A549 (cell line): ENCODE measurements at regions not wholly inside any gene's neighbourhood (a gene's known extent, or its start where the extent isn't known, plus 50 kb on each side); places are given as distances from the start of the nearest gene placed in this dataset.

ENCODE experiments used
- ATAC-seq, 2 experiments: fragments of 200-7000 bp in 1 of 2; fragments of >200 bp in 1 of 2; cut with Nextera tagmentation in 1 of 2; cut with Tn5 transposase in 1 of 2; 3 replicates each; pipeline versions ENCODE4 v1.8.0 to v1.9.1; 2018 to 2020; ENCODE audit warnings: mild to moderate bottlenecking in 1 of 2, moderate library complexity in 1 of 2
- CTCF ChIA-PET: fragments of 300-600 bp; sonication (Branson Sonifier 250); formaldehyde crosslinking; extraction: SDS; loops from one replicate; lab custom pipeline; 2021; ENCODE audit warnings: antibody characterized with exemption, inconsistent platforms; lab: Yijun Ruan, JAX
- POLR2A ChIA-PET: fragments of 350-600 bp; formaldehyde crosslinking; extraction: SDS; loops from one replicate; lab custom pipeline; 2021; ENCODE audit warnings: antibody characterized with exemption, inconsistent platforms; lab: Yijun Ruan, JAX
- DNase-seq, 2 experiments: peaks; one replicate each; pipeline versions ENCODE4 v3.0.0 to v3.0.0-alpha.2; 2011 to 2016; ENCODE audit warnings: low read depth in 1 of 2, low spot score in 1 of 2
- FAIRE-seq: peaks from 2 replicates; lab custom pipeline; 2011; peaks lifted over from hg19 to GRCh38; lab: Jason Lieb, UNC
- H3K27ac ChIP-seq, 2 experiments: fragments of >200 bp; sonication (Bioruptor Twin); formaldehyde crosslinking; 3 replicates each; pipeline ENCODE4 v1.5.1; 2016 to 2017
- H3K4me1 ChIP-seq: fragments of >200 bp; sonication (Bioruptor Twin); formaldehyde crosslinking; 3 replicates; pipeline ENCODE4 v1.6.1; 2016
- H3K4me2 ChIP-seq: fragments of >200 bp; sonication (Bioruptor Twin); formaldehyde crosslinking; 3 replicates; pipeline ENCODE4 v1.6.1; 2016
- H3K4me3 ChIP-seq: fragments of >200 bp; sonication (Bioruptor Twin); formaldehyde crosslinking; 3 replicates; pipeline ENCODE4 v1.5.1; 2016
- H3K9me3 ChIP-seq: fragments of >200 bp; sonication (Bioruptor Twin); formaldehyde crosslinking; 3 replicates; pipeline ENCODE4 v1.6.1; 2016
- CHD4 ChIP-seq: fragments of 200-600 bp; sonication (generic); IDR thresholded peaks from 2 replicates; pipeline ENCODE4 v1.6.1; 2016; ENCODE audit warnings: antibody characterized with exemption, mild to moderate bottlenecking, borderline replicate concordance
- CTCF ChIP-seq: fragments of >200 bp; sonication (Bioruptor Twin); formaldehyde crosslinking; IDR thresholded peaks from 3 replicates; pipeline ENCODE4 v1.5.1; 2016
- E2F6 ChIP-seq: IDR thresholded peaks from 2 replicates; pipeline ENCODE4 v1.6.1; 2012; ENCODE audit warnings: low read depth, borderline replicate concordance
- EHF ChIP-seq: fragments of 250-450 bp; sonication (Bioruptor Pico); IDR thresholded peaks from 2 replicates; pipeline ENCODE4 v1.5.0; 2020; ENCODE audit warnings: mild to moderate bottlenecking
- FOXS1 ChIP-seq: fragments of 250-450 bp; sonication (Bioruptor Pico); IDR thresholded peaks from 2 replicates; pipeline ENCODE4 v1.5.0; 2020; ENCODE audit warnings: mild to moderate bottlenecking, moderate library complexity
- HDAC2 ChIP-seq: fragments of 200-600 bp; sonication (generic); IDR thresholded peaks from 2 replicates; pipeline ENCODE4 v1.6.1; 2016
- HES2 ChIP-seq: fragments of >200 bp; sonication (Bioruptor Twin); formaldehyde crosslinking; IDR thresholded peaks from 2 replicates; pipeline ENCODE4 v1.6.1; 2016
- JUN ChIP-seq, 2 experiments: fragments of >200 bp; sonication (Bioruptor Twin); formaldehyde crosslinking; IDR thresholded peaks; 2 replicates in 1 of 2; 3 replicates in 1 of 2; pipeline ENCODE4 v1.6.1; 2016 to 2017
- JUNB ChIP-seq: fragments of >200 bp; sonication (Bioruptor Twin); formaldehyde crosslinking; IDR thresholded peaks from 2 replicates; pipeline ENCODE4 v1.6.1; 2016
- MAX ChIP-seq: IDR thresholded peaks from 2 replicates; pipeline ENCODE4 v1.6.1; 2012
- MAZ ChIP-seq: fragments of 150-350 bp; IDR thresholded peaks from 2 replicates; pipeline ENCODE4 v1.6.1; 2014; ENCODE audit warnings: antibody characterized with exemption, low read depth, low read length, borderline replicate concordance
- NFE2L2 ChIP-seq: fragments of 150-350 bp; conservative IDR thresholded peaks from 2 replicates; pipeline ENCODE4 v1.6.1; 2014; ENCODE audit warnings: low read length
- NPAS2 ChIP-seq: fragments of 250-450 bp; sonication (Bioruptor Pico); IDR thresholded peaks from 2 replicates; pipeline ENCODE4 v1.8.0; 2022; ENCODE audit warnings: mild to moderate bottlenecking, moderate library complexity, borderline replicate concordance
- NR3C1 ChIP-seq: fragments of >200 bp; sonication (Bioruptor Twin); formaldehyde crosslinking; IDR thresholded peaks from 3 replicates; pipeline ENCODE4 v1.6.1; 2017
- PBX3 ChIP-seq: IDR thresholded peaks from 2 replicates; pipeline ENCODE4 v1.6.1; 2012
- RCOR1 ChIP-seq: fragments of 150-350 bp; IDR thresholded peaks from 2 replicates; pipeline ENCODE4 v1.6.1; 2014; ENCODE audit warnings: antibody characterized with exemption, low read length, low read depth
- RFX5 ChIP-seq: fragments of 450-650 bp; IDR thresholded peaks from 2 replicates; pipeline ENCODE4 v1.7.1; 2014; ENCODE audit warnings: antibody characterized with exemption, mild to moderate bottlenecking, moderate library complexity
- SMC3 ChIP-seq: fragments of >200 bp; sonication (Bioruptor Twin); formaldehyde crosslinking; IDR thresholded peaks from 3 replicates; pipeline ENCODE4 v1.6.1; 2018; ENCODE audit warnings: inconsistent platforms
- SREBF2 ChIP-seq: fragments of 450-650 bp; IDR thresholded peaks from 2 replicates; pipeline ENCODE4 v1.6.1; 2014; ENCODE audit warnings: mild to moderate bottlenecking, moderate library complexity
- ZSCAN20 ChIP-seq: fragments of 250-450 bp; sonication (Bioruptor Pico); IDR thresholded peaks from 2 replicates; pipeline ENCODE4 v1.8.0; 2022; ENCODE audit warnings: mild to moderate bottlenecking, moderate library complexity
- WGBS: methylation state at CpG from one replicate; pipeline ENCODE4 v1.1.6; 2017; ENCODE audit errors: missing lambda C conversion rate; 5-methylcytosine and 5-hydroxymethylcytosine counted together

GRCh38 chr21:14718951-14719350, 172.8 kb upstream of the SAMSN1 start:
- H3K4me3 ChIP-seq = no peak overlapping the region
- 22% methylated on average over 6 of the region's 6 CpGs for WGBS
- H3K9me3 ChIP-seq = no peaks in the 10 kb centered on the region
- POLR2A ChIA-PET = no interaction called here
- no peaks in the 10 kb centered on the region for H3K4me1 ChIP-seq
- FAIRE-seq = no peak
- CTCF ChIA-PET = interaction anchor here (1.1 kb wide), 1 partner anchor 31 kb away, joined by 3 read pairs; no protein-coding TSS in a partner anchor
- no peak overlapping the region for H3K4me2 ChIP-seq
- H3K27ac ChIP-seq = no peak overlapping the region
- no peak for DNase-seq
- TF ChIP-seq ZSCAN20 (CRISPR knock-in tag) = no peak
- no peak for TF ChIP-seq HDAC2
- no peak for ATAC-seq

- H3K9me3 ChIP-seq = no peaks in the 10 kb centered on the region
- H3K4me2 ChIP-seq = no peak overlapping the region
- TF ChIP-seq FOXS1 (no peak), NPAS2 (no peak), CHD4 (no peak), SMC3 (no peak), PBX3 (no peak), NR3C1 (no peak), JUN (IDR thresholded peaks at IDR 0.05) (no peak), CTCF (no peak), SREBF2 (no peak), JUNB (no peak), HES2 (no peak), E2F6 (no peak), MAZ (no peak), ZSCAN20 (CRISPR knock-in tag) (no peak)
- ATAC-seq (no peak), DNase-seq (no peak), FAIRE-seq (no peak)
- no peak overlapping the region for H3K27ac ChIP-seq
- no peak overlapping the region for H3K4me3 ChIP-seq
- H3K4me1 ChIP-seq = no peaks in the 10 kb centered on the region
- CTCF ChIA-PET = no interaction called here
- WGBS = 5% methylated on average over 3 of the region's 3 CpGs
- POLR2A ChIA-PET = no interaction called here
These were observed 170.8 kb upstream of the SAMSN1 start for GRCh38 chr21:14716761-14717396.

- POLR2A ChIA-PET = no interaction called here
- H3K9me3 ChIP-seq = no peaks in the 10 kb centered on the region
- CTCF ChIA-PET = no interaction called here
- H3K4me1 ChIP-seq = no peaks in the 10 kb centered on the region
- no peak overlapping the region for H3K27ac ChIP-seq
- FAIRE-seq = no peak
- no peak overlapping the region for H3K4me2 ChIP-seq
- TF ChIP-seq RFX5 = no peak
- TF ChIP-seq NFE2L2 = no peak
- TF ChIP-seq EHF (CRISPR knock-in tag) = no peak
- TF ChIP-seq MAX = no peak
- TF ChIP-seq RCOR1 = no peak
- ATAC-seq = no peak
- no peak overlapping the region for H3K4me3 ChIP-seq
- DNase-seq = no peak
These were observed 167.0 kb upstream of the SAMSN1 start for GRCh38 chr21:14713109-14713508.
